DOHH2 (cell line): ENCODE measurements at regions not wholly inside any gene's neighbourhood (a gene's known extent, or its start where the extent isn't known, plus 50 kb on each side); places are given as distances from the start of the nearest gene placed in this dataset.

Source experiments
- CTCF ChIP-seq: fragments of 200-600 bp; sonication (generic); IDR thresholded peaks from one replicate; pipeline ENCODE4 v1.5.1; 2014; ENCODE audit warnings: antibody characterized with exemption, mild to moderate bottlenecking, low read depth, low read length; ENCODE audit not compliant: poor library complexity, severe bottlenecking
- EZH2phosphoT487 ChIP-seq: fragments of 200-600 bp; sonication (generic); IDR thresholded peaks from 2 replicates; pipeline ENCODE4 v1.6.1; 2017; ENCODE audit warnings: borderline replicate concordance, mild to moderate bottlenecking, antibody characterized with exemption, low read length, moderate library complexity, mixed read lengths

- no peak for TF ChIP-seq CTCF
- TF ChIP-seq EZH2phosphoT487, result no peak
Observed at GRCh38 chr4:178838776-178839175, 1396.5 kb upstream of the AGA start.
